ENCODE measurements at regions not wholly inside any gene's neighbourhood (a gene's known extent, or its start where the extent isn't known, plus 50 kb on each side); places are given as distances from the start of the nearest gene placed in this dataset.

- CTCF ChIA-PET = no interaction called here
- Histone ChIP-seq H3K36me3 (ENCODE audit: low read depth, low read length) (no peaks in the 10 kb centered on the region), H3K4me1 (ENCODE audit: insufficient read depth, low read length) (no peaks in the 10 kb centered on the region), H3K9ac (ENCODE audit: low read length) (no peak overlapping the region), H3K4me2 (ENCODE audit: low read length) (no peak overlapping the region), H3K79me2 (ENCODE audit: low read length) (no peaks in the 10 kb centered on the region), H2AFZ (ENCODE audit: low read length) (no peak overlapping the region), H4K20me1 (ENCODE audit: low read length) (no peaks in the 10 kb centered on the region), H3K27me3 (ENCODE audit: low read length) (peaks cover 7% of the 10 kb centered on the region), H3K9me2 (replicated peaks; ENCODE audit: low read length) (no peaks in the 10 kb centered on the region), H3K9me3 (ENCODE audit: low read length) (no peaks in the 10 kb centered on the region), H3K4me3 (ENCODE audit: low read length) (no peak overlapping the region), H3K27ac (ENCODE audit: low read length) (no peak overlapping the region), H3F3A (ENCODE audit: low read length, unreplicated experiment) (no peaks in the 10 kb centered on the region)
- ATAC-seq (no peak), DNase-seq (no peak)
- TF ChIP-seq EZH2 (IDR thresholded peaks at IDR 0.05; ENCODE audit: low read length, unreplicated experiment) (no peak), EZH2phosphoT487 (IDR thresholded peaks at IDR 0.05; ENCODE audit: borderline replicate concordance, low read length) (no peak)
- TF ChIP-seq, protein P1, sequence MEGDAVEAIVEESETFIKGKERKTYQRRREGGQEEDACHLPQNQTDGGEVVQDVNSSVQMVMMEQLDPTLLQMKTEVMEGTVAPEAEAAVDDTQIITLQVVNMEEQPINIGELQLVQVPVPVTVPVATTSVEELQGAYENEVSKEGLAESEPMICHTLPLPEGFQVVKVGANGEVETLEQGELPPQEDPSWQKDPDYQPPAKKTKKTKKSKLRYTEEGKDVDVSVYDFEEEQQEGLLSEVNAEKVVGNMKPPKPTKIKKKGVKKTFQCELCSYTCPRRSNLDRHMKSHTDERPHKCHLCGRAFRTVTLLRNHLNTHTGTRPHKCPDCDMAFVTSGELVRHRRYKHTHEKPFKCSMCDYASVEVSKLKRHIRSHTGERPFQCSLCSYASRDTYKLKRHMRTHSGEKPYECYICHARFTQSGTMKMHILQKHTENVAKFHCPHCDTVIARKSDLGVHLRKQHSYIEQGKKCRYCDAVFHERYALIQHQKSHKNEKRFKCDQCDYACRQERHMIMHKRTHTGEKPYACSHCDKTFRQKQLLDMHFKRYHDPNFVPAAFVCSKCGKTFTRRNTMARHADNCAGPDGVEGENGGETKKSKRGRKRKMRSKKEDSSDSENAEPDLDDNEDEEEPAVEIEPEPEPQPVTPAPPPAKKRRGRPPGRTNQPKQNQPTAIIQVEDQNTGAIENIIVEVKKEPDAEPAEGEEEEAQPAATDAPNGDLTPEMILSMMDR (conservative IDR thresholded peaks at IDR 0.05; ENCODE audit: low read depth, low read length) = no peak
- BruUV-seq (replicated peaks) = no TSS peak
- POLR2A ChIA-PET (ENCODE audit: unreplicated experiment) = no interaction called here
- intact Hi-C loops (cut with micrococcal nuclease) = no loop called here
These were observed 136.5 kb upstream of the HS6ST1 start for GRCh38 chr2:128454980-128455720.

DNA sequence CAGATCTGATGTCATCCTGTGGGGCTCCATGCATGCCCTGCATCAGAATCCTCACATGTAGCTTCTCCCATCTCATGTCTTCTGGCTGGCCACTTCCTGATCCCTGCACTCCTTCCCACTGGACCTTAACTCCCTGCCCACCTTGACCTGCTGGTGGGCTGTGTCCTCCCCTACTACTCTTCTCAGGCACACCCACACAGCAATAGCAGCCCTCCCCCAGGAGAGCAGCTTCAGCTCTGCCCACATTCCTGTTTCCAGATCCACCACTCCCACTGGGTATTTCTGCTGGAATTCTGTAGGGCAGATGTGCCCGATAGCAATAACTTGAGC is 137.0 kb upstream of the HS6ST1 start:
- no peak overlapping the region for H3K27ac ChIP-seq (ENCODE audit: low read length)
- TF ChIP-seq, protein P1 (conservative IDR thresholded peaks at IDR 0.05; ENCODE audit: low read depth, low read length) = no peak
- TF ChIP-seq EZH2phosphoT487 (IDR thresholded peaks at IDR 0.05; ENCODE audit: borderline replicate concordance, low read length) = no peak
- no peak for TF ChIP-seq EZH2 (IDR thresholded peaks at IDR 0.05; ENCODE audit: low read length, unreplicated experiment)
- no TSS peak for BruUV-seq (replicated peaks)
- H3K79me2 ChIP-seq (ENCODE audit: low read length) = no peaks in the 10 kb centered on the region
- CTCF ChIA-PET = no interaction called here
- H2AFZ ChIP-seq (ENCODE audit: low read length) = no peak overlapping the region
- ATAC-seq (no peak), DNase-seq (no peak)
- H3K9me2 ChIP-seq (replicated peaks; ENCODE audit: low read length) = no peaks in the 10 kb centered on the region
- intact Hi-C loops (cut with micrococcal nuclease) = no loop called here
- no peaks in the 10 kb centered on the region for H4K20me1 ChIP-seq (ENCODE audit: low read length)
- POLR2A ChIA-PET (ENCODE audit: unreplicated experiment) = no interaction called here
- no peak overlapping the region for H3K9ac ChIP-seq (ENCODE audit: low read length)
- no peak overlapping the region for H3K4me3 ChIP-seq (ENCODE audit: low read length)
- H3K4me2 ChIP-seq (ENCODE audit: low read length) = no peak overlapping the region
- H3K36me3 ChIP-seq (ENCODE audit: low read depth, low read length) = no peaks in the 10 kb centered on the region
- no peaks in the 10 kb centered on the region for H3K9me3 ChIP-seq (ENCODE audit: low read length)
- no peaks in the 10 kb centered on the region for H3K4me1 ChIP-seq (ENCODE audit: insufficient read depth, low read length)
- peaks cover 7% of the 10 kb centered on the region for H3K27me3 ChIP-seq (ENCODE audit: low read length)
- no peaks in the 10 kb centered on the region for H3F3A ChIP-seq (ENCODE audit: low read length, unreplicated experiment)

DNA sequence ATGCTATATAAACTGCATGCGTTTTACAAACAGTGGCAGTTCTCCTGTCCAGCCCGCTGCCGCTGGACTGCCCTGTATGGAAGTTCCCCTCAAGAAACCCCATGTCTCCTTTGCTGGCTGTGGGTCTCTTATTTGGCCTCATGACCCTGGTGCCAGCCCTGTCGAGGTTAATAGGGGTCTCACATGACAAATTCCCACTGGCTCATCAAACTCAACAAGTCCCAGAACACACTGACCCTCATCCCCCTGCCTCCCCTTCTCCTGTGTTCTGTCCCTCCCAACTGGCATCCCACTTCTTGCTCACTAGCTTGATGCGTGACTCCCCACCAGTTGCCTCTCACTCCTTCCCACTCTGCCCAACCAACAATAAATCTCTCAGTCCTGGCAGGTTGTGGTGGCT is 137.6 kb upstream of the HS6ST1 start:
- BruUV-seq (replicated peaks) = no TSS peak
- Histone ChIP-seq H3F3A (ENCODE audit: low read length, unreplicated experiment) (no peaks in the 10 kb centered on the region), H3K4me3 (ENCODE audit: low read length) (no peak overlapping the region), H4K20me1 (ENCODE audit: low read length) (no peaks in the 10 kb centered on the region), H3K4me1 (ENCODE audit: insufficient read depth, low read length) (no peaks in the 10 kb centered on the region), H2AFZ (ENCODE audit: low read length) (no peak overlapping the region), H3K27ac (ENCODE audit: low read length) (no peak overlapping the region), H3K9ac (ENCODE audit: low read length) (no peak overlapping the region), H3K4me2 (ENCODE audit: low read length) (no peak overlapping the region), H3K27me3 (ENCODE audit: low read length) (peaks cover 7% of the 10 kb centered on the region), H3K36me3 (ENCODE audit: low read depth, low read length) (no peaks in the 10 kb centered on the region), H3K79me2 (ENCODE audit: low read length) (no peaks in the 10 kb centered on the region), H3K9me3 (ENCODE audit: low read length) (no peaks in the 10 kb centered on the region), H3K9me2 (replicated peaks; ENCODE audit: low read length) (no peaks in the 10 kb centered on the region)
- ChIA-PET POLR2A (ENCODE audit: unreplicated experiment) (no interaction called here), CTCF (no interaction called here)
- TF ChIP-seq, protein P1 (conservative IDR thresholded peaks at IDR 0.05; ENCODE audit: low read depth, low read length) = no peak
- TF ChIP-seq EZH2phosphoT487 (IDR thresholded peaks at IDR 0.05; ENCODE audit: borderline replicate concordance, low read length) (no peak), EZH2 (IDR thresholded peaks at IDR 0.05; ENCODE audit: low read length, unreplicated experiment) (no peak)
- ATAC-seq (no peak), DNase-seq (no peak)
- intact Hi-C loops (cut with micrococcal nuclease) = no loop called here
